ENCODE measurements at regions not wholly inside any gene's neighbourhood (a gene's known extent, or its start where the extent isn't known, plus 50 kb on each side); places are given as distances from the start of the nearest gene placed in this dataset.
A peak's percentile ranks its signal among the peaks of the same experiment; 100 is the strongest.
"Not testable (repeated sequence)": the region's sequence is repeated elsewhere in the genome, so short reads cannot be mapped to it uniquely, and the experiment has no call there.

- FAIRE-seq (no peak), DNase-seq (ENCODE audit: insufficient read length, low spot score) (no peak)
Measured at GRCh38 chr5:117143406-117143805, 568.8 kb upstream of the SEMA6A start.

- no peak for DNase-seq (ENCODE audit: insufficient read length, low spot score)
- FAIRE-seq = no peak
Measured at GRCh38 chr5:117138523-117138922, 563.9 kb upstream of the SEMA6A start.

GRCh38 chr5:117135851-117136250 lies 561.2 kb upstream of the SEMA6A start:
- no peak for DNase-seq (ENCODE audit: insufficient read length, low spot score)
- no peak for FAIRE-seq

- no peak for DNase-seq (ENCODE audit: insufficient read length, low spot score)
- FAIRE-seq = no peak
Measured at GRCh38 chr5:117133198-117133597, 558.6 kb upstream of the SEMA6A start.

- no peak for DNase-seq (ENCODE audit: insufficient read length, low spot score)
- no peak for FAIRE-seq
Measured at GRCh38 chr5:117131876-117132275, 557.3 kb upstream of the SEMA6A start.

- peak; percentile 58 for FAIRE-seq
- DNase-seq (ENCODE audit: insufficient read length, low spot score) = no peak
Measured at GRCh38 chr5:117131048-117131679, 556.5 kb upstream of the SEMA6A start.

GRCh38 chr5:117118499-117118898 lies 543.9 kb upstream of the SEMA6A start:
- FAIRE-seq = no peak
- no peak for DNase-seq (ENCODE audit: insufficient read length, low spot score)

GRCh38 chr5:117117314-117117713 lies 542.7 kb upstream of the SEMA6A start:
- not testable (repeated sequence) for DNase-seq (ENCODE audit: insufficient read length, low spot score); FAIRE-seq

- DNase-seq (ENCODE audit: insufficient read length, low spot score) = no peak
- FAIRE-seq = no peak
Measured at GRCh38 chr5:117110548-117110947, 535.9 kb upstream of the SEMA6A start.

- FAIRE-seq (no peak), DNase-seq (ENCODE audit: insufficient read length, low spot score) (no peak)
Measured at GRCh38 chr5:117107859-117108258, 533.2 kb upstream of the SEMA6A start.

- FAIRE-seq (no peak), DNase-seq (ENCODE audit: insufficient read length, low spot score) (no peak)
Measured at GRCh38 chr5:117103703-117104102, 529.1 kb upstream of the SEMA6A start.

- DNase-seq (ENCODE audit: insufficient read length, low spot score) (no peak), FAIRE-seq (no peak)
Measured at GRCh38 chr5:117102591-117102990, 528.0 kb upstream of the SEMA6A start.

GRCh38 chr5:117100176-117100575 lies 525.6 kb upstream of the SEMA6A start:
- no peak for FAIRE-seq
- DNase-seq (ENCODE audit: insufficient read length, low spot score) = no peak

GRCh38 chr5:117098094-117098493 lies 523.5 kb upstream of the SEMA6A start:
- DNase-seq (ENCODE audit: insufficient read length, low spot score) (no peak), FAIRE-seq (no peak)

- no peak for DNase-seq (ENCODE audit: insufficient read length, low spot score)
Measured at GRCh38 chr5:117095346-117096332, 521.0 kb upstream of the SEMA6A start.

GRCh38 chr5:117094114-117094815 lies 519.6 kb upstream of the SEMA6A start:
- FAIRE-seq = no peak

More at GRCh38 chr5:117095346-117096332, 521.0 kb upstream of the SEMA6A start:
- FAIRE-seq = no peak

GRCh38 chr5:117093653-117094052 lies 519.0 kb upstream of the SEMA6A start:
- FAIRE-seq = no peak

More at GRCh38 chr5:117094114-117094815, 519.6 kb upstream of the SEMA6A start:
- DNase-seq (ENCODE audit: insufficient read length, low spot score) = no peak

GRCh38 chr5:117089001-117089400 lies 514.4 kb upstream of the SEMA6A start:
- no peak for DNase-seq (ENCODE audit: insufficient read length, low spot score)
- no peak for FAIRE-seq

More at GRCh38 chr5:117093653-117094052, 519.0 kb upstream of the SEMA6A start:
- no peak for DNase-seq (ENCODE audit: insufficient read length, low spot score)

- FAIRE-seq (no peak), DNase-seq (ENCODE audit: insufficient read length, low spot score) (no peak)
Measured at GRCh38 chr5:117088176-117088575, 513.6 kb upstream of the SEMA6A start.

- no peak for FAIRE-seq
Measured at GRCh38 chr5:117084067-117084466, 509.4 kb upstream of the SEMA6A start.

GRCh38 chr5:117082977-117083376 lies 508.4 kb upstream of the SEMA6A start:
- no peak for FAIRE-seq
- DNase-seq (ENCODE audit: insufficient read length, low spot score) = no peak

More at GRCh38 chr5:117084067-117084466, 509.4 kb upstream of the SEMA6A start:
- no peak for DNase-seq (ENCODE audit: insufficient read length, low spot score)
